SK-N-SH (cell line): ENCODE measurements at regions not wholly inside any gene's neighbourhood (a gene's known extent, or its start where the extent isn't known, plus 50 kb on each side); places are given as distances from the start of the nearest gene placed in this dataset.

Experiments used
- CTCF ChIA-PET: fragments of 300-600, 350-600 bp; formaldehyde crosslinking; extraction: SDS; loops from one replicate; lab custom pipeline; 2021; lab: Yijun Ruan, JAX
- POLR2A ChIA-PET: fragments of 350-600 bp; sonication (Branson Sonifier 250); formaldehyde crosslinking; extraction: SDS; loops from one replicate; lab custom pipeline; 2020; ENCODE audit warnings: antibody characterized with exemption, inconsistent platforms; lab: Yijun Ruan, JAX
- DNase-seq: peaks from one replicate; pipeline ENCODE4 v3.0.0; 2012
- H2AFZ ChIP-seq: fragments of 200-600 bp; sonication (generic); 2 replicates; pipeline ENCODE4 v1.8.1; 2016; ENCODE audit warnings: antibody characterized with exemption, mild to moderate bottlenecking, low read depth
- H3F3A ChIP-seq: fragments of 200-600 bp; sonication (generic); replicated peaks from 2 replicates; pipeline ENCODE3; 2016; ENCODE audit warnings: antibody characterized with exemption, mild to moderate bottlenecking; ENCODE audit not compliant: insufficient read depth
- H3K27ac ChIP-seq, 2 experiments: fragments of 200-500 bp in 1 of 2; fragments of 200-600 bp in 1 of 2; sonication (Bioruptor generic) in 1 of 2; sonication (generic), shearing (Covaris generic) in 1 of 2; 2 replicates each; pipeline versions ENCODE4 v1.5.1 to v1.6.1; 2014 to 2016; ENCODE audit warnings: low read depth in 2 of 2, inconsistent platforms in 1 of 2, low read length in 1 of 2, mild to moderate bottlenecking in 1 of 2, mixed read lengths in 1 of 2
- H3K27me3 ChIP-seq: fragments of 200-600 bp; sonication (generic), shearing (Covaris generic); 2 replicates; pipeline ENCODE4 v1.6.1; 2016; ENCODE audit warnings: mixed run types; ENCODE audit not compliant: insufficient read depth
- H3K36me3 ChIP-seq, 2 experiments: fragments of 200-500 bp in 1 of 2; fragments of 200-600 bp in 1 of 2; sonication (Bioruptor generic) in 1 of 2; sonication (generic) in 1 of 2; replicated peaks in 1 of 2; 2 replicates each; pipeline versions ENCODE3 to v1.5.1; 2014 to 2016; ENCODE audit warnings: low read length in 1 of 2, mild to moderate bottlenecking in 1 of 2; ENCODE audit not compliant: insufficient read depth in 2 of 2, control insufficient read depth in 1 of 2
- H3K4me1 ChIP-seq, 2 experiments: fragments of 200-500 bp in 1 of 2; fragments of 200-600 bp in 1 of 2; sonication (Bioruptor generic) in 1 of 2; sonication (generic), shearing (Covaris generic) in 1 of 2; 2 replicates each; pipeline versions ENCODE4 v1.5.1 to v1.6.1; 2014 to 2016; ENCODE audit warnings: low read depth in 1 of 2, low read length in 1 of 2, mixed run types in 1 of 2; ENCODE audit not compliant: insufficient read depth in 2 of 2, control insufficient read depth in 1 of 2
- H3K4me2 ChIP-seq: fragments of 200-600 bp; sonication (generic), shearing (Covaris generic); 2 replicates; pipeline ENCODE4 v1.6.1; 2017; ENCODE audit warnings: mixed run types
- H3K4me3 ChIP-seq, 2 experiments: fragments of 200-500 bp in 1 of 2; fragments of 200-600 bp in 1 of 2; sonication (Bioruptor generic) in 1 of 2; sonication (generic), shearing (Covaris generic) in 1 of 2; 2 replicates each; pipeline versions ENCODE4 v1.5.1 to v1.8.1; 2014 to 2016; ENCODE audit warnings: low read depth in 2 of 2, inconsistent platforms in 1 of 2, low read length in 1 of 2, mild to moderate bottlenecking in 1 of 2, mixed read lengths in 1 of 2, moderate library complexity in 1 of 2
- H3K79me2 ChIP-seq: fragments of 200-600 bp; sonication (generic); 2 replicates; pipeline ENCODE4 v1.8.1; 2017; ENCODE audit warnings: mild to moderate bottlenecking; ENCODE audit not compliant: insufficient read depth
- H3K9ac ChIP-seq: fragments of 200-600 bp; sonication (generic); 2 replicates; pipeline ENCODE4 v1.6.1; 2017; ENCODE audit warnings: mixed run types
- H3K9me2 ChIP-seq: fragments of 200-600 bp; sonication (generic); 2 replicates; pipeline ENCODE4 v1.6.1; 2017; ENCODE audit warnings: mixed run types
- H3K9me3 ChIP-seq: fragments of 200-600 bp; sonication (generic); 2 replicates; pipeline ENCODE4 v1.6.1; 2017; ENCODE audit warnings: mixed run types, mild to moderate bottlenecking, moderate library complexity
- H4K20me1 ChIP-seq: fragments of 200-600 bp; sonication (generic); 2 replicates; pipeline ENCODE4 v1.6.1; 2017; ENCODE audit warnings: mild to moderate bottlenecking, mixed run types; ENCODE audit not compliant: insufficient read depth
- EZH2phosphoT487 ChIP-seq: fragments of 200-600 bp; sonication (generic); IDR thresholded peaks from 2 replicates; pipeline ENCODE4 v1.6.1; 2017; ENCODE audit warnings: low read depth, mixed run types, mild to moderate bottlenecking, antibody characterized with exemption, moderate library complexity, borderline replicate concordance
- FOXJ3 ChIP-seq: sonication (generic); formaldehyde crosslinking; IDR thresholded peaks from 2 replicates; pipeline ENCODE4 v1.5.1; 2020; ENCODE audit warnings: mild to moderate bottlenecking, missing genetic modification reagents
- FOXM1 ChIP-seq: IDR thresholded peaks from 2 replicates; pipeline ENCODE4 v1.4.0; 2012; ENCODE audit warnings: low read depth, mild to moderate bottlenecking
- GABPA ChIP-seq: IDR thresholded peaks from 2 replicates; pipeline ENCODE4 v1.4.0; 2012; ENCODE audit warnings: low read depth, mild to moderate bottlenecking
- JUND ChIP-seq: IDR thresholded peaks from 2 replicates; pipeline ENCODE4 v1.4.0; 2012
- NFIC ChIP-seq: IDR thresholded peaks from 2 replicates; pipeline ENCODE4 v1.4.0; 2012; ENCODE audit warnings: borderline replicate concordance
- RFX5 ChIP-seq: IDR thresholded peaks from 2 replicates; pipeline ENCODE4 v1.6.1; 2012; ENCODE audit warnings: mild to moderate bottlenecking, improper control_type of control experiment, low read length
- SMC3 ChIP-seq: IDR thresholded peaks from 2 replicates; pipeline ENCODE4 v1.6.1; 2012; ENCODE audit warnings: low read depth, low read length, improper control_type of control experiment
- TCF12 ChIP-seq: IDR thresholded peaks from 2 replicates; pipeline ENCODE4 v1.4.0; 2012
- TEAD4 ChIP-seq: IDR thresholded peaks from 2 replicates; pipeline ENCODE4 v1.4.0; 2012; ENCODE audit warnings: mild to moderate bottlenecking, borderline replicate concordance; ENCODE audit not compliant: insufficient read depth
- WGBS: methylation state at CpG from one replicate; pipeline ENCODE4 v1.1.6; 2017; ENCODE audit warnings: low lambda C conversion rate; 5-methylcytosine and 5-hydroxymethylcytosine counted together
- TF ChIP-seq, protein P1 (sequence below): IDR thresholded peaks from 2 replicates; pipeline ENCODE4 v1.4.0; 2012; ENCODE audit warnings: low read depth, borderline replicate concordance
- TF ChIP-seq, protein P2 (sequence below): fragments of 150-350 bp; IDR thresholded peaks from 2 replicates; pipeline ENCODE4 v1.6.1; 2017; ENCODE audit warnings: antibody characterized with exemption, low read length, low read depth, borderline replicate concordance
- TF ChIP-seq, protein P3 (sequence below): IDR thresholded peaks from 2 replicates; pipeline ENCODE4 v1.6.1; 2012; ENCODE audit warnings: mild to moderate bottlenecking, low read depth, low read length, moderate library complexity

DNA sequence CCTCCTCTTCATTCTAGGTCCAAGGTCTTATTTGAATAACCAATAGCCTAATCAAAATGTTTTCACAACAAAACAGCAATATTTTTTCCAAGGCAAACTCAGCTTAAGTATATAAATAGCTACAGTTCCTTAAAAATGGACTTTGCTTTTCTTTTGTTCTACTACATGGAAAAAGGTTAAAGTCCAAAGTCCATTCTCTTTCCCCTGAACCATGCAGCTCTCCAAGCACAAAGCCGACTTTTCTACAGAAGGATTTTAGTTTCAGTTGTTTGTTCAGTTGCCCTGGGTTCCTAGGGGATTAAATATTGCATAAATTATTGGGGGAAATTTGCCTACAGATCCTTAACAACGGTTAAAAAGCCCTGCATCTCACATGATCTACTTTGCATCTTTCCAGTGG, 677.0 kb upstream of the KLF4 start (continued):
- TF ChIP-seq, protein P1, sequence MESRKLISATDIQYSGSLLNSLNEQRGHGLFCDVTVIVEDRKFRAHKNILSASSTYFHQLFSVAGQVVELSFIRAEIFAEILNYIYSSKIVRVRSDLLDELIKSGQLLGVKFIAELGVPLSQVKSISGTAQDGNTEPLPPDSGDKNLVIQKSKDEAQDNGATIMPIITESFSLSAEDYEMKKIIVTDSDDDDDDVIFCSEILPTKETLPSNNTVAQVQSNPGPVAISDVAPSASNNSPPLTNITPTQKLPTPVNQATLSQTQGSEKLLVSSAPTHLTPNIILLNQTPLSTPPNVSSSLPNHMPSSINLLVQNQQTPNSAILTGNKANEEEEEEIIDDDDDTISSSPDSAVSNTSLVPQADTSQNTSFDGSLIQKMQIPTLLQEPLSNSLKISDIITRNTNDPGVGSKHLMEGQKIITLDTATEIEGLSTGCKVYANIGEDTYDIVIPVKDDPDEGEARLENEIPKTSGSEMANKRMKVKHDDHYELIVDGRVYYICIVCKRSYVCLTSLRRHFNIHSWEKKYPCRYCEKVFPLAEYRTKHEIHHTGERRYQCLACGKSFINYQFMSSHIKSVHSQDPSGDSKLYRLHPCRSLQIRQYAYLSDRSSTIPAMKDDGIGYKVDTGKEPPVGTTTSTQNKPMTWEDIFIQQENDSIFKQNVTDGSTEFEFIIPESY, result no peak
- TF ChIP-seq SMC3 (no peak), NFIC (no peak), JUND (no peak), RFX5 (no peak)

DNA sequence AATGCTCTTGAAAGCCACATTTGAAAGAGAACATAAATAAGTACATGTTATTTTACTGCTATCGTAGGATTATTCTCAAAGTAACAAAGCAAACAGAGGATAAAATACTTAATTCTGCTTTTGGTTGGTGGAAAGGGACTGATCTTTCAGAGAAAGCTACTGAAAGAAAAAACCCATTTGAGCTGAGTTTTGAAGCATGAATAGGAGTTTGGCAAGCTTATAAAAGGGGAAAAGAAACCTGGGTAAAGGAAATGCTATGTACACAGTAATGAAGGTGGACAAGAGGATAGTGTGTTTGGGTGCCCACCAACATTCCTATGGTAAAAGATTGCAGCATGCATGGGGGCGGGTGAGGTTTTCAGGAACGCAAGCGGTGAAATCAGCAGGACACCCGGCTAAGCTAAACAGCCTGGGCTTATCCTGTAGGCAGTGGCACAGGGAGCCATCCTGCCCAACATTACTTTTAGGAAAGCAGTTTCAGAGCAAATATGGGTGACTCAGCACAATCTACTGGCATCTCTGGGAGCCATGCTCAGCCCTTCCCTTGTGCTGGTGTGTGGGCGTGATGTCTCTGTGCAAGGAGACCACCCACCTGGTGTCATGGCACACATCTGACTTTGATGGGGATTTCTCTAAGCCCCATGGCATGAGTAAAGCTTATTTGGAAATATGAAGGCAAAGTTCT, 673.9 kb upstream of the KLF4 start:
- Histone ChIP-seq H3K4me1 (no peaks in the 10 kb centered on the region), H2AFZ (no peak overlapping the region), H3K9ac (no peak overlapping the region), H3K79me2 (no peaks in the 10 kb centered on the region), H3K4me3 (no peak overlapping the region), H3K4me2 (no peak overlapping the region), H3K27me3 (peaks cover 38% of the 10 kb centered on the region), H3F3A (no peaks in the 10 kb centered on the region), H3K9me2 (no peaks in the 10 kb centered on the region), H3K9me3 (no peaks in the 10 kb centered on the region), H3K36me3 (no peaks in the 10 kb centered on the region), H3K27ac (no peak overlapping the region), H4K20me1 (no peaks in the 10 kb centered on the region)
- ChIA-PET CTCF (interaction anchor here (0.6 kb wide), 1 partner anchor 101 kb away, joined by 3 read pairs; no protein-coding TSS in a partner anchor), POLR2A (no interaction called here)
- 50% methylated on average over 5 of the region's 6 CpGs for WGBS
- DNase-seq, result no peak
- TF ChIP-seq, protein P2, sequence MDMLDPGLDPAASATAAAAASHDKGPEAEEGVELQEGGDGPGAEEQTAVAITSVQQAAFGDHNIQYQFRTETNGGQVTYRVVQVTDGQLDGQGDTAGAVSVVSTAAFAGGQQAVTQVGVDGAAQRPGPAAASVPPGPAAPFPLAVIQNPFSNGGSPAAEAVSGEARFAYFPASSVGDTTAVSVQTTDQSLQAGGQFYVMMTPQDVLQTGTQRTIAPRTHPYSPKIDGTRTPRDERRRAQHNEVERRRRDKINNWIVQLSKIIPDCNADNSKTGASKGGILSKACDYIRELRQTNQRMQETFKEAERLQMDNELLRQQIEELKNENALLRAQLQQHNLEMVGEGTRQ, result no peak
- TF ChIP-seq EZH2phosphoT487, result no peak
- no peak for TF ChIP-seq SMC3
- TF ChIP-seq, protein P3, sequence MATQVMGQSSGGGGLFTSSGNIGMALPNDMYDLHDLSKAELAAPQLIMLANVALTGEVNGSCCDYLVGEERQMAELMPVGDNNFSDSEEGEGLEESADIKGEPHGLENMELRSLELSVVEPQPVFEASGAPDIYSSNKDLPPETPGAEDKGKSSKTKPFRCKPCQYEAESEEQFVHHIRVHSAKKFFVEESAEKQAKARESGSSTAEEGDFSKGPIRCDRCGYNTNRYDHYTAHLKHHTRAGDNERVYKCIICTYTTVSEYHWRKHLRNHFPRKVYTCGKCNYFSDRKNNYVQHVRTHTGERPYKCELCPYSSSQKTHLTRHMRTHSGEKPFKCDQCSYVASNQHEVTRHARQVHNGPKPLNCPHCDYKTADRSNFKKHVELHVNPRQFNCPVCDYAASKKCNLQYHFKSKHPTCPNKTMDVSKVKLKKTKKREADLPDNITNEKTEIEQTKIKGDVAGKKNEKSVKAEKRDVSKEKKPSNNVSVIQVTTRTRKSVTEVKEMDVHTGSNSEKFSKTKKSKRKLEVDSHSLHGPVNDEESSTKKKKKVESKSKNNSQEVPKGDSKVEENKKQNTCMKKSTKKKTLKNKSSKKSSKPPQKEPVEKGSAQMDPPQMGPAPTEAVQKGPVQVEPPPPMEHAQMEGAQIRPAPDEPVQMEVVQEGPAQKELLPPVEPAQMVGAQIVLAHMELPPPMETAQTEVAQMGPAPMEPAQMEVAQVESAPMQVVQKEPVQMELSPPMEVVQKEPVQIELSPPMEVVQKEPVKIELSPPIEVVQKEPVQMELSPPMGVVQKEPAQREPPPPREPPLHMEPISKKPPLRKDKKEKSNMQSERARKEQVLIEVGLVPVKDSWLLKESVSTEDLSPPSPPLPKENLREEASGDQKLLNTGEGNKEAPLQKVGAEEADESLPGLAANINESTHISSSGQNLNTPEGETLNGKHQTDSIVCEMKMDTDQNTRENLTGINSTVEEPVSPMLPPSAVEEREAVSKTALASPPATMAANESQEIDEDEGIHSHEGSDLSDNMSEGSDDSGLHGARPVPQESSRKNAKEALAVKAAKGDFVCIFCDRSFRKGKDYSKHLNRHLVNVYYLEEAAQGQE, result no peak
- TF ChIP-seq FOXJ3 (CRISPR knock-in tag), result no peak
- no peak for TF ChIP-seq TCF12
- TF ChIP-seq GABPA, result no peak
- TF ChIP-seq FOXM1, result no peak
- no peak for TF ChIP-seq TEAD4
